CD1c-positive myeloid dendritic cell (primary cell): ENCODE measurements at regions not wholly inside any gene's neighbourhood (a gene's known extent, or its start where the extent isn't known, plus 50 kb on each side); places are given as distances from the start of the nearest gene placed in this dataset.
"Not testable (repeated sequence)": the region's sequence is repeated elsewhere in the genome, so short reads cannot be mapped to it uniquely, and the experiment has no call there.

Experiments used
- DNase-seq: peaks from one replicate; pipeline ENCODE4 v3.0.0-alpha.2; 2016; ENCODE audit errors: extremely low spot score

DNA sequence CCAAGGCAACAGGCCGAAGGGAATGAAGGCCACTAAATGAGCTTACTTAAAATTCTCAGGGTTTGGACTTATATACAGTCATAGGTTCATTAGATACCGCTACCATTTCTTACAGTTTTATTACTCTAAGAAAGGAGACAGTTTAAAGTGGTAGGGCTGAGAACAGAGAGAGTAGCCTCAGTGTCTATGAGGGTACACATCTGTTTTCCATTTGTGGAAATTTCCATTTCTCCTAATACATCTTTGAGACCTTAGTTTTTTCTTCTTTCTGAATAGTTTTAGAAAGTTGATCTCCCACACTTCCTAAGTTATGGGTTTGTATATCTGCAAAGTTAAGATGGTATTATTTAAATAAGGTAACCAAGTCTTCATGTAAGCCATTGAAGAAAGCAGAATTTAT, 1279.1 kb downstream of the NCAM2 start:
- DNase-seq: no peak

DNA sequence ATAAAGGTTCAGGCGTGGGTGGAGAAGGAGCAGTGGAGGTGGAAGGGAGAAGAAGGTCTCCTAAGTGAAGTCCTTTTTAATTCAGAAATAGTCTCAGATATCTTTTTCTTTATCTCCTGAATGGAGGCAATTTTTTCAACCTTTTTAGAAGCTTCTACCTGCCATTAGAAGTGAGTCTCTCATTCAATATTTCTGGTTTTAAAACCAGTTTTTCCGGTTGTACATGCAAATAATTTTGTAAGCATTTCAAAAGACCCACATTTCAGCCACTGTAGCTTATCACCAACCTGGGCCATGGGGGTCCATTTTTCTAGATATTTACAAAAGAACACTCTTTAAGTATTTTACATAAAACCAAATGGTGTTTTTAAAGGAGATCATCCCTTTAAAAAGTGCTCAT, 1280.2 kb downstream of the NCAM2 start:
- no peak for DNase-seq

GRCh38 chr21:22280851-22281250, 1282.6 kb downstream of the NCAM2 start:
- no peak for DNase-seq

- DNase-seq: no peak
These were observed 1290.8 kb downstream of the NCAM2 start for GRCh38 chr21:22288885-22289499.

DNA sequence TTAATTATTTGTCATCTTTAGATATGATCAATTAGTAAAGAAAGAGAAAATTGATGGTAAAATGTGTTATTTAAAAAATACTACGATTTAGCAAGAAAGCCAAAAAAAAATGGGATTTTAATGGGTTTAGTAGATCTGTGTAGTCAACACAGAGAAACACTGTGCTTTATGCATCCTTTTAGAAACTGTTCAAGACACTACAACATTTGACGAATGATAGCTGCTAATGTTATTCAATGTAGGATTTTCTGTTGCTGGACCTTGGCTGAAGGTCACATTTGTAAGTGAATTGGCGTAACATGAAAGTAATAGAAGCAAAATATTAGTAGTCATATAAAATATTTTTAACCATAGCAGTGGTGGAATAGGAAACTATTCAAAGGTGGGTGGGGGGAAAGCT, 1293.9 kb downstream of the NCAM2 start:
- no peak for DNase-seq

DNA sequence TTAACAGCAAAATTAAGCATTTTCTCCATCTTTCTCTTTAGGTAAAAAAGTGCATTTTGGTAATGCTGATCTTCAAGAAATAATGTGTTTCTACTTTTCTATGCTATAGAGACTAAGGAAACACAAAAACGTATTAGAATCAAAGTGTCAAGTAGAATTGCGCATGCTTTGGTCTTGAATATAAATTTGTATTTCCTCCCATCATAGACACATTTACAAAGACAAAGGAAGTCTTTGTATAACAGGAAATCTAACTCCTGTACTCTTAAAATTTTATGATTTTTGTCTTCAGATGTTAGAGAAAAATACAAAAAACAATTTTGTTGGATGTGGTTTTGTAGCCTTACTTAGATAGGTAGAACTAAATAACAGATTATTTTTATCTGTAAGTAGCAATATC, 1299.4 kb downstream of the NCAM2 start:
- no peak for DNase-seq

- DNase-seq: no peak
These were observed 1313.7 kb downstream of the NCAM2 start for GRCh38 chr21:22311741-22312462.

DNA sequence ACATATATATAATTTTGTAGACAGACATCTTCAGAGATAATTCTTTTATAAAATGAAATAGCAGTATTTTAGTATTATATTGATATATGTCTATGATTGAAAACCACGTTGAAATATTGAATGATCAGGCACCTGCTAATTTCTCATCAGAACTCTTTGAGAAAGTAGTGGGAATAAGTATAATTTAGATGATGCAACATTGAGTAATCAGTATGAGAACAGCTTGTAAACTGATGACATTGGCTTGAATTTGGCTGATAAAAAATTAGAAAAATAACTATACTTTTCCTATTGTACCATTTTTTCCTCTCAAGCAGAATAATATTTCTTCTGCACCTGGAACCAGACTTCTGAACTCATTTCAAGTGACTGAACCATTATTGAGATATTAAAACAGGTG, 1316.8 kb downstream of the NCAM2 start:
- DNase-seq: no peak

DNA sequence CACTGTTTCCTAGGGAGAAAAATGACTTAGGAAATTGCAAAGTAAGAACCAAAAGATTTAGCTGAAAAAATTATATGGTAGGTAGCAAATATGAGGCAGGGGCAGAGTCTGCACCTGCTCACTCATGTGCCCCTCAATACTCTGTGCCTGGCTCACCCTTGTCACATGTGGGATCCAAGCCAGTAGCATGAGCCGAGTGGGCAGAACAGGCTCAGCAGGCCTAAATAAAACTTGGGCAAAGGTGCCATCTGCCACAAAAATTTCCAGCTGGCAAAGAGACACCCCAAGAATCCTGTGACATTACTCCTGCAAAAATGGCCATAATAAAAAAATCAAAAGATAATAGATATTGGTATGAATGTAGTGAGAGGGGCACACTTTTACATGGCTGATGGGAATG, 1321.2 kb downstream of the NCAM2 start:
- DNase-seq: no peak

- no peak for DNase-seq
These were observed 1344.7 kb downstream of the NCAM2 start for GRCh38 chr21:22342889-22343288.

GRCh38 chr21:22343303-22343702, 1345.1 kb downstream of the NCAM2 start:
- DNase-seq: no peak

DNA sequence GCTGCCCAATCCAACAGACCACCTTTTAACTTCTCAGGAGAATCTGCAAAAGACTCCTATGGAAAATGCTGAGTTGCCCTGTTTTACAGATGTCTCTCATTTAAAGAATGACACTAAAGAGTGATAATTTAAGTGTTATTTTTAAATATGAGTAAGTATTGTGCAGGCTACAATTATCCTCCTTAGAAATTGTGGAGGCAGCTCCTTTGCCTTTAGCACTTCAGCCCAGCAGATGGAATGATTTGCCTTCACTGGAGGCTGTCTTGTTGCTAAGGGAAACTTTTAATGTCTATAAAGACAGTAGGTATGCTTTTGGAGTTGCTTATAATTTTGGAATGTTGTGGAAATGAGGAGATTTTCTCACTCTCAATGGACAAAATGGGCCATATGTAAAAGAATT, 1345.5 kb downstream of the NCAM2 start:
- DNase-seq: no peak

GRCh38 chr21:22345624-22346023, 1347.4 kb downstream of the NCAM2 start:
- DNase-seq: no peak

DNA sequence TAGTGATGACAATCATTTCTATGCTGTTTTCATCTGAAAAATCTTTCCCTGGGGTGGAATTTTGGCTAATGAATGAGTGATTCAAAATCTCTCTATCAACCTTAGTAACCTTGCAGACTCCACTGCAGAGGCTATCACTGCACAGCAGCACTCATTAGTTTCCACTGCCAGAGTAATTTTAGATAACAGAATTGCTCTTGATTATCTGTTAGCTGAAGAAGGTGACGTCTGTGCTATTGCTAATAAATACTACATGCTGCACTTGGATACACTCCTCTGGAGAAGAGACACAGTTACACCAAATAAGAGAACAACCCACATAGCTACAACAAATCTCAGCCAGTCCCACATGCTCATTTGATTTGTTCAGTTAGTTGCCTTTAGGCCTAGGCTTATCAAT, 1348.4 kb downstream of the NCAM2 start:
- no peak for DNase-seq

GRCh38 chr21:22351076-22351475, 1352.9 kb downstream of the NCAM2 start:
- DNase-seq: no peak

GRCh38 chr21:22352088-22352487, 1353.9 kb downstream of the NCAM2 start:
- no peak for DNase-seq

DNA sequence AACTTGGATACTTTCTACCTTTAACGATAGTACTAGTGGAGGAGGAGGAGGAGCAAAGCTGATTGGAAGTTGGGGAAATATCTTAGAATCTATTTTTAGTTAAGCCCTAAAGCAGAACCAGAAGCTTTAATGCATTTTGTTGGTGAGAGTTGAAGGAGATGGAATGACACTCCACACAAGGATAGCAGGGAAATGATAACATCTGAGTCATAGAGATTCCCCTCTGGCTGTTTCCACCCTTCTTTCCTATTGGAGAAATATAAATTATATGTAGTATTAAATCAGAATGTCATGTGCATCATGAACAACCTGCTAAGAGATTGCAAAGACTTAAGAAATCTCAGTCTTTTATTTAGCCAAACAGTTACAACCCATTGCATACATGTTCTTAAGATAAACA, 1357.7 kb downstream of the NCAM2 start:
- DNase-seq: no peak

GRCh38 chr21:22356663-22357062, 1358.5 kb downstream of the NCAM2 start:
- no peak for DNase-seq

DNA sequence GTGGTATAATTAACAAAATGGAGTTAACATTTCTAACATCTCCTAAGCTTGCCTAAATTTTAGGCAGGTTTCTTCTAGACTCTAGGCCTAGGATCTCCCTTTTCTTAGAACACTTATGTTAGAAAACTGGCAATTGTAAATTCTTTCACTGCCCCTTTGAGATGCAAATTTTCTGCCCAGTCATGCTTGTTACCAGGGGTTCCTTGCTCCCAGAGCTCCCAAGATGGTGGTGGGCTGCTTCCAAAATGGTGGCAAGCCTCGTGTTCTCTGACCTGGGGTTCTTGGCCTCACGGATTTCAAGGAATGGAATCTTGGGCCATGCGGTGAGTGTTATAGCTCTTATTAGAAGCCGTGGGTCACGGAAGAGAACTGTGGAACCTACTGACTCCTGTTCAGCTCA, 1361.4 kb downstream of the NCAM2 start:
- DNase-seq: not testable (repeated sequence)

GRCh38 chr21:22363504-22363903, 1365.3 kb downstream of the NCAM2 start:
- DNase-seq: no peak

- no peak for DNase-seq
These were observed 1366.0 kb downstream of the NCAM2 start for GRCh38 chr21:22364163-22364562.

DNA sequence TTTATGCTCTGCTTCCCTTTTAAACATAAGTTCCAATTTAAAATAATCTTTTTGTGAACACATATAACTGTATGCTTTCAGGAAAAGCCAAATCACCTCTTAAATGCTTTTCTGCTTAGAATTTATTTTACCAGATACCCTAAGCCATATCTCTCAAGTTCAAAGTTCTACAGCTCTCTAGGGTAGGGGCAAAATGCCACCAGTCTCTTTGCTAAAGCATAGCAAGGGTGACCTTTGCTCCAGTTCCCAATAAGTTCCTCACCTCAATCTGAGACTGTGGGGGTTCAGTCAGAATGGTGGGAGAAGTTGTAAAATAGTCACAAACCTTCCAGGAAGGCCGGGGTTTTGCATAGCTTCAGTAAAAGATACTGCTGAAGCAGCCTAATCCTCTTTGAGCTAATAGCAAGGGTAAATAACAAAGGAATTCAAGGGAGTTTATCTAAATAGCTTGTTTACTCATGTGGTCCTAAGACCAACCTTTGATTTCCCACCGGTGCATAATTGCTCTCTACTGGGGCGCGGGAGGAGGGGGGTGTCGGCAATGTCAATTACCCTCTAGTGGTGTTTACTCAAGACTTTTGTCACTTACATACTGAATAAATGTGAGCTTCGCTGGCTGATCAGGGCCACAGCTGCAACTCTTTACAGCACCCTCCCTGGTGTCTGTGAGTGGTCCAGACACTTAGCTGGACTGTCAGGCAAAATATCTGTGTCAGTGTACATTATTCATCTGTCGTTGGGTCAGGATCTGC, 1376.2 kb downstream of the NCAM2 start:
- no peak for DNase-seq

DNA sequence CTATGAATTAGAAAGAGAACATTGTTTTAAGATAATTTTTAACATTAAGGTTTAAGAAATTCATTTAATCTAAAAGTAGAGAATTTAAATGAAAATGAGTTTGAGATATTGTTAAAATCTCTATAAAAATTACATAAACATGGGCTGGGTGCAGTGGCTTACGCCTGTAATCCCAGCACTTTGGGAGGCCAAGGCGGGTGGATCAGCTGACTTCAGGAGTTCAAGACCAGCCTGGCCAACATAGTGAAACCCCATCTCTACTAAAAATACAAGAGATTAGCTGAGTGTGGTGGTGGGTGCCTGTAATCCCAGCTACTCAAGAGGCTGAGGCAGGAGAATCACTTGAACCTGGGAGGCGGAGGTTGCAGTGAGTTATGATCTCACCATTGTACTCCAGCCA, 1379.6 kb downstream of the NCAM2 start:
- not testable (repeated sequence) for DNase-seq
